ENCODE measurements at regions not wholly inside any gene's neighbourhood (a gene's known extent, or its start where the extent isn't known, plus 50 kb on each side); places are given as distances from the start of the nearest gene placed in this dataset.

GRCh38 chr11:122362381-122362780 is 246.4 kb upstream of the BLID start:
- TF ChIP-seq TAF1 (IDR thresholded peaks at IDR 0.05; ENCODE audit: low read depth, low read length): no peak
- TF ChIP-seq RBBP5 (IDR thresholded peaks at IDR 0.05; ENCODE audit: borderline replicate concordance, low read depth, low read length): no peak
- TF ChIP-seq KDM5A (IDR thresholded peaks at IDR 0.05; ENCODE audit: low read length): no peak
- no peak for TF ChIP-seq POLR2AphosphoS5 (IDR thresholded peaks at IDR 0.05; ENCODE audit: low read depth, low read length)
- TF ChIP-seq SP2 (IDR thresholded peaks at IDR 0.05; ENCODE audit: low read length): no peak
- Histone ChIP-seq H2BK20ac (ENCODE audit: low read length) (no peak overlapping the region), H4K5ac (ENCODE audit: insufficient read length, low read depth, low read length) (no peak overlapping the region), H4K20me1 (replicated peaks in 1 of 2; ENCODE audit: control insufficient read depth in 1 of 2, insufficient read depth in 2 of 2, low read length in 2 of 2) (no peaks in the 10 kb centered on the region), H3K36me3 (ENCODE audit: control insufficient read depth in 2 of 4, insufficient read depth in 4 of 4, low read length in 3 of 4) (no peaks in the 10 kb centered on the region), H2AFZ (ENCODE audit: low read length) (no peak overlapping the region), H3K4me3 (ENCODE audit: extremely low read depth in 1 of 4, insufficient read depth in 2 of 4, low read depth in 3 of 4, low read length in 4 of 4) (no peak overlapping the region), H2BK15ac (ENCODE audit: low read length) (no peak overlapping the region), H2BK12ac (ENCODE audit: low read depth, low read length) (no peak overlapping the region), H3K4me2 (ENCODE audit: insufficient read depth in 1 of 2, low read depth in 2 of 2, low read length in 2 of 2) (no peak overlapping the region), H2AK5ac (ENCODE audit: low read depth, low read length) (no peak overlapping the region), H3K4ac (replicated peaks; ENCODE audit: insufficient read length, low read depth, low read length) (no peak overlapping the region), H2BK120ac (replicated peaks; ENCODE audit: low read depth, low read length) (no peak overlapping the region), H3K9me3 (ENCODE audit: insufficient read depth in 2 of 2, low read depth in 1 of 2, low read length in 1 of 2) (no peaks in the 10 kb centered on the region), H4K91ac (replicated peaks; ENCODE audit: insufficient read length, low read length) (no peak overlapping the region), H3K27me3 (replicated peaks in 1 of 4; ENCODE audit: control insufficient read depth in 3 of 4, extremely low read depth in 1 of 4, insufficient read depth in 3 of 4, low read length in 3 of 4) (no peaks in the 10 kb centered on the region), H4K8ac (ENCODE audit: extremely low read depth, insufficient read depth, low read length) (no peak overlapping the region), H3K4me1 (replicated peaks in 1 of 4; ENCODE audit: control insufficient read depth in 3 of 4, insufficient read depth in 4 of 4, low read length in 3 of 4) (peaks cover 0 to 3% (median 0%) of the 10 kb centered on the region in 4 experiments; a peak in 1 of 7 replicates), H3K79me2 (ENCODE audit: control insufficient read depth in 1 of 2, insufficient read depth in 2 of 2, low read length in 2 of 2) (no peaks in the 10 kb centered on the region), H2BK5ac (ENCODE audit: low read depth, low read length) (no peak overlapping the region), H3K18ac (ENCODE audit: extremely low read depth, low read length) (no peak overlapping the region), H3K23ac (ENCODE audit: insufficient read length) (no peak overlapping the region), H3K79me1 (ENCODE audit: low read depth, low read length) (no peaks in the 10 kb centered on the region), H3K23me2 (ENCODE audit: low read depth, low read length) (no peaks in the 10 kb centered on the region), H3K9ac (replicated peaks in 1 of 4; ENCODE audit: extremely low read depth in 1 of 4, low read depth in 3 of 4, low read length in 3 of 4) (no peak overlapping the region), H3K27ac (ENCODE audit: low read depth, low read length) (no peak overlapping the region), H3K56ac (replicated peaks; ENCODE audit: insufficient read length, low read depth, low read length) (no peak overlapping the region), H3K14ac (ENCODE audit: insufficient read length) (no peak overlapping the region)
- 91% methylated on average over 2 of the region's 2 CpGs; no CpG with 5 or more reads in 1 of the 2 experiments for WGBS, 2 experiments (ENCODE audit: extremely low coverage in 1 of 2, insufficient coverage in 1 of 2, insufficient read length in 1 of 2, insufficient replicate concordance in 2 of 2, low coverage in 1 of 2, low lambda C conversion rate in 2 of 2, missing lambda C conversion rate in 1 of 2)
- DNase-seq (ENCODE audit: low read depth in 1 of 2, low spot score in 2 of 2) (no peak), FAIRE-seq (no peak)
- ChIA-PET CTCF (ENCODE audit: partially characterized antibody) (interaction anchor here (0.9 to 2.2 kb wide), 3 partner anchors 9 to 147 kb away, joined by 3 to 6 read pairs (median 5); no protein-coding TSS in a partner anchor), POLR2A (ENCODE audit: partially characterized antibody) (no interaction called here)

Data from H1 (cell line).